ENCODE measurements at regions not wholly inside any gene's neighbourhood (a gene's known extent, or its start where the extent isn't known, plus 50 kb on each side); places are given as distances from the start of the nearest gene placed in this dataset.

GRCh38 chr18:54100920-54101470 lies 123.5 kb downstream of the MBD2 start:
- Mint-ChIP-seq H3K27ac (no peak overlapping the region), H3K4me1 (no peaks in the 10 kb centered on the region), H3K27me3 (peaks cover 11% of the 10 kb centered on the region), H3K4me3 (no peak overlapping the region), H3K9me3 (peaks cover 4 to 16% of the 10 kb centered on the region in 2 donors)
- ATAC-seq (no peak), DNase-seq (no peak)

- Mint-ChIP-seq H3K27me3 (peaks cover 11% of the 10 kb centered on the region), H3K4me3 (no peak overlapping the region), H3K9me3 (peaks cover 4 to 16% of the 10 kb centered on the region in 2 donors), H3K4me1 (no peaks in the 10 kb centered on the region), H3K27ac (no peak overlapping the region)
- DNase-seq, result no peak
- no peak for ATAC-seq
Measured at GRCh38 chr18:54100466-54100865, 124.0 kb downstream of the MBD2 start.

GRCh38 chr18:54094474-54094873 lies 130.0 kb downstream of the MBD2 start:
- DNase-seq (no peak), ATAC-seq (no peak)
- Mint-ChIP-seq H3K4me1 (no peaks in the 10 kb centered on the region), H3K4me3 (no peak overlapping the region), H3K27me3 (peaks cover 4% of the 10 kb centered on the region), H3K9me3 (peaks cover 4 to 13% of the 10 kb centered on the region in 2 donors), H3K27ac (no peak overlapping the region)

GRCh38 chr18:54090856-54091255 lies 133.6 kb downstream of the MBD2 start:
- peaks cover 12% of the 10 kb centered on the region for H3K4me1 Mint-ChIP-seq
- H3K27me3 Mint-ChIP-seq, result no peaks in the 10 kb centered on the region
- H3K9me3 Mint-ChIP-seq, result no peaks in the 10 kb centered on the region
- no peak overlapping the region for H3K4me3 Mint-ChIP-seq
- no peak overlapping the region for H3K27ac Mint-ChIP-seq
- ATAC-seq (no peak), DNase-seq (no peak)

- Mint-ChIP-seq H3K4me1 (peaks cover 12% of the 10 kb centered on the region), H3K9me3 (no peaks in the 10 kb centered on the region), H3K4me3 (no peak overlapping the region), H3K27ac (no peak overlapping the region), H3K27me3 (no peaks in the 10 kb centered on the region)
- ATAC-seq, result no peak
- DNase-seq, result no peak
Measured at GRCh38 chr18:54089749-54090459, 134.6 kb downstream of the MBD2 start.

GRCh38 chr18:54086863-54087262 lies 137.6 kb downstream of the MBD2 start:
- Mint-ChIP-seq H3K9me3 (peaks cover 9 to 27% of the 10 kb centered on the region in 2 donors), H3K27ac (no peak overlapping the region), H3K4me3 (no peak overlapping the region), H3K27me3 (peaks cover 8% of the 10 kb centered on the region), H3K4me1 (peaks cover 12% of the 10 kb centered on the region)
- no peak for DNase-seq
- ATAC-seq, result no peak

GRCh38 chr18:54086046-54086802 lies 138.2 kb downstream of the MBD2 start:
- ATAC-seq, result no peak
- Mint-ChIP-seq H3K4me3 (no peak overlapping the region), H3K4me1 (peaks cover 12% of the 10 kb centered on the region), H3K27me3 (peaks cover 8% of the 10 kb centered on the region), H3K9me3 (peaks cover 9 to 28% of the 10 kb centered on the region in 2 donors), H3K27ac (no peak overlapping the region)
- DNase-seq, result no peak

GRCh38 chr18:54080858-54081257 lies 143.6 kb downstream of the MBD2 start:
- Mint-ChIP-seq H3K4me3 (no peak overlapping the region), H3K9me3 (peaks cover 9 to 28% of the 10 kb centered on the region in 2 donors), H3K27ac (no peak overlapping the region), H3K4me1 (no peaks in the 10 kb centered on the region), H3K27me3 (peaks cover 12% of the 10 kb centered on the region)
- DNase-seq (no peak), ATAC-seq (no peak)

GRCh38 chr18:54076166-54076565 lies 148.3 kb downstream of the MBD2 start:
- Mint-ChIP-seq H3K9me3 (no peaks in the 10 kb centered on the region), H3K4me3 (no peak overlapping the region), H3K4me1 (no peaks in the 10 kb centered on the region), H3K27me3 (peaks cover 6% of the 10 kb centered on the region), H3K27ac (no peak overlapping the region)
- DNase-seq (no peak), ATAC-seq (no peak)

- DNase-seq, result no peak
Measured at GRCh38 chr18:54075689-54076088, 148.8 kb downstream of the MBD2 start.

GRCh38 chr18:54069729-54070128 lies 154.7 kb downstream of the MBD2 start:
- DNase-seq, result no peak
- Mint-ChIP-seq H3K9me3 (no peaks in the 10 kb centered on the region), H3K4me1 (no peaks in the 10 kb centered on the region), H3K27me3 (no peaks in the 10 kb centered on the region), H3K4me3 (no peak overlapping the region), H3K27ac (no peak overlapping the region)
- no peak for ATAC-seq

More at GRCh38 chr18:54075689-54076088, 148.8 kb downstream of the MBD2 start:
- Mint-ChIP-seq H3K9me3 (no peaks in the 10 kb centered on the region), H3K27ac (no peak overlapping the region), H3K4me1 (no peaks in the 10 kb centered on the region), H3K4me3 (no peak overlapping the region), H3K27me3 (peaks cover 6% of the 10 kb centered on the region)
- ATAC-seq, result no peak

- H3K4me1 Mint-ChIP-seq, result no peaks in the 10 kb centered on the region
- peaks cover 0 to 6% of the 10 kb centered on the region in 2 donors for H3K9me3 Mint-ChIP-seq
- no peak overlapping the region for H3K27ac Mint-ChIP-seq
- H3K4me3 Mint-ChIP-seq, result no peak overlapping the region
- ATAC-seq (no peak), DNase-seq (no peak)
- H3K27me3 Mint-ChIP-seq, result peaks cover 19% of the 10 kb centered on the region
Measured at GRCh38 chr18:54060343-54061005, 164.0 kb downstream of the MBD2 start.

- Mint-ChIP-seq H3K9me3 (no peaks in the 10 kb centered on the region), H3K4me3 (no peak overlapping the region)
- no peak for ATAC-seq
Measured at GRCh38 chr18:54052732-54053429, 171.6 kb downstream of the MBD2 start.

GRCh38 chr18:54052259-54052658 lies 172.2 kb downstream of the MBD2 start:
- Mint-ChIP-seq H3K4me3 (no peak overlapping the region), H3K27me3 (peaks cover 9% of the 10 kb centered on the region), H3K27ac (no peak overlapping the region), H3K4me1 (no peaks in the 10 kb centered on the region), H3K9me3 (no peaks in the 10 kb centered on the region)
- ATAC-seq (no peak), DNase-seq (no peak)

More at GRCh38 chr18:54052732-54053429, 171.6 kb downstream of the MBD2 start:
- DNase-seq, result no peak
- Mint-ChIP-seq H3K4me1 (no peaks in the 10 kb centered on the region), H3K27ac (no peak overlapping the region), H3K27me3 (peaks cover 9% of the 10 kb centered on the region)

All from stimulated activated naive CD8-positive, alpha-beta T cell treated with anti-CD3 and anti-CD28 coated beads, Interleukin-15, amount 100 ng/mL, for 72 hours (primary cell).